ENCODE measurements at regions not wholly inside any gene's neighbourhood (a gene's known extent, or its start where the extent isn't known, plus 50 kb on each side); places are given as distances from the start of the nearest gene placed in this dataset.

DNA sequence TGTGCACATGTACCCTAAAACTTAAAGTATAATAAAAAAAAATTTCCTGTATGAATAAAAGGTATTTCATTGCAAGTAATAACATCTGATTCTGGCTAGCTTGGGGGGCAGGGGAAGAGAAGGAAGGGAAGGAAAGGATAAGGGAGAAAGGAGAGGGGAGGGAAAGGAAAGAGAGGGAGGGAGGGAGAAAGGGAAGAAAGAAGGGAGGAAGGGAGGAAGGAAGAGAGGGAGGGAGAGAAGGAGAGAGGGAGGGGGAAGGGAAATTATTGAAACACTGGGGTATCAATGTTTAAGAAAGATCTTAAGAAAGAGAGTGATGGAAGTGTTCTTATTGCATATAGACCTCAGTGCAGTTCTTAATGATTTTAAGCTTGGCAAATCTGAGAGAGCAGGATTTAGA, 129.8 kb upstream of the ZNF366 start:
- TF ChIP-seq, protein P1, sequence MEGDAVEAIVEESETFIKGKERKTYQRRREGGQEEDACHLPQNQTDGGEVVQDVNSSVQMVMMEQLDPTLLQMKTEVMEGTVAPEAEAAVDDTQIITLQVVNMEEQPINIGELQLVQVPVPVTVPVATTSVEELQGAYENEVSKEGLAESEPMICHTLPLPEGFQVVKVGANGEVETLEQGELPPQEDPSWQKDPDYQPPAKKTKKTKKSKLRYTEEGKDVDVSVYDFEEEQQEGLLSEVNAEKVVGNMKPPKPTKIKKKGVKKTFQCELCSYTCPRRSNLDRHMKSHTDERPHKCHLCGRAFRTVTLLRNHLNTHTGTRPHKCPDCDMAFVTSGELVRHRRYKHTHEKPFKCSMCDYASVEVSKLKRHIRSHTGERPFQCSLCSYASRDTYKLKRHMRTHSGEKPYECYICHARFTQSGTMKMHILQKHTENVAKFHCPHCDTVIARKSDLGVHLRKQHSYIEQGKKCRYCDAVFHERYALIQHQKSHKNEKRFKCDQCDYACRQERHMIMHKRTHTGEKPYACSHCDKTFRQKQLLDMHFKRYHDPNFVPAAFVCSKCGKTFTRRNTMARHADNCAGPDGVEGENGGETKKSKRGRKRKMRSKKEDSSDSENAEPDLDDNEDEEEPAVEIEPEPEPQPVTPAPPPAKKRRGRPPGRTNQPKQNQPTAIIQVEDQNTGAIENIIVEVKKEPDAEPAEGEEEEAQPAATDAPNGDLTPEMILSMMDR (IDR thresholded peaks at IDR 0.05) = no peak
- TF ChIP-seq POLR2A (IDR thresholded peaks at IDR 0.05) = no peak
- no peak for TF ChIP-seq POLR2AphosphoS5 (IDR thresholded peaks at IDR 0.05)

All from breast epithelium (tissue), 3 donors.